Coronary artery (tissue), 2 donors: ENCODE measurements at regions not wholly inside any gene's neighbourhood (a gene's known extent, or its start where the extent isn't known, plus 50 kb on each side); places are given as distances from the start of the nearest gene placed in this dataset.
"Not testable (repeated sequence)": the region's sequence is repeated elsewhere in the genome, so short reads cannot be mapped to it uniquely, and the experiment has no call there.

ENCODE experiments used
- DNase-seq: peaks from one replicate; pipeline ENCODE4 v3.0.0-alpha.2; 2017; ENCODE audit warnings: low spot score
- H3K27ac ChIP-seq, 2 donors: fragments of 200-600 bp; sonication (generic); one replicate each; pipeline ENCODE4 v1.5.1; 2016 to 2019
- H3K4me3 ChIP-seq: fragments of 200-600 bp; sonication (generic); 2 replicates; pipeline ENCODE4 v1.5.1; 2016; ENCODE audit warnings: mild to moderate bottlenecking, moderate library complexity
- CTCF ChIP-seq: fragments of 200-600 bp; sonication (generic); IDR thresholded peaks from one replicate; pipeline ENCODE4 v1.5.1; 2019; ENCODE audit warnings: antibody characterized with exemption

- no peak overlapping the region for H3K4me3 ChIP-seq
- TF ChIP-seq CTCF: no peak
- H3K27ac ChIP-seq: no peak overlapping the region
These were observed 505.3 kb upstream of the JAG1 start for GRCh38 chr20:11178946-11179654.

GRCh38 chr20:11180186-11180585, 506.4 kb upstream of the JAG1 start:
- no peak for TF ChIP-seq CTCF
- DNase-seq: no peak
- H3K27ac ChIP-seq: no peak overlapping the region

More at GRCh38 chr20:11178946-11179654, 505.3 kb upstream of the JAG1 start:
- no peak for DNase-seq

GRCh38 chr20:11181129-11181528, 507.3 kb upstream of the JAG1 start:
- H3K27ac ChIP-seq, H3K4me3 ChIP-seq, DNase-seq: not testable (repeated sequence)

More at GRCh38 chr20:11180186-11180585, 506.4 kb upstream of the JAG1 start:
- H3K4me3 ChIP-seq: no peak overlapping the region

GRCh38 chr20:11181966-11182365, 508.2 kb upstream of the JAG1 start:
- DNase-seq: no peak
- TF ChIP-seq CTCF: no peak
- no peak overlapping the region for H3K27ac ChIP-seq
- no peak overlapping the region for H3K4me3 ChIP-seq

- DNase-seq: no peak
- Histone ChIP-seq H3K27ac (no peak overlapping the region), H3K4me3 (no peak overlapping the region)
- TF ChIP-seq CTCF: no peak
These were observed 508.9 kb upstream of the JAG1 start for GRCh38 chr20:11182720-11183119.

GRCh38 chr20:11186301-11187008, 512.7 kb upstream of the JAG1 start:
- no peak for TF ChIP-seq CTCF
- no peak overlapping the region for H3K4me3 ChIP-seq
- H3K27ac ChIP-seq: no peak overlapping the region
- DNase-seq: no peak

- Histone ChIP-seq H3K4me3 (no peak overlapping the region), H3K27ac (no peak overlapping the region)
- no peak for DNase-seq
- TF ChIP-seq CTCF: no peak
These were observed 515.2 kb upstream of the JAG1 start for GRCh38 chr20:11188843-11189603.
